Right atrium auricular region (tissue), 2 donors: ENCODE measurements at regions not wholly inside any gene's neighbourhood (a gene's known extent, or its start where the extent isn't known, plus 50 kb on each side); places are given as distances from the start of the nearest gene placed in this dataset.

Experiments
- DNase-seq: peaks from one replicate; pipeline ENCODE4 v3.0.0-alpha.2; 2019; ENCODE audit warnings: low spot score
- H3K27ac ChIP-seq, 2 donors: fragments of 200-600 bp; sonication (generic); 1 replicate in 1 of 2; 2 replicates in 1 of 2; pipeline ENCODE4 v1.5.1; 2016 to 2019
- H3K27me3 ChIP-seq, 2 donors: fragments of 200-600 bp; sonication (generic); one replicate each; pipeline versions ENCODE4 v1.5.1 to v1.6.0; 2017 to 2019
- H3K36me3 ChIP-seq: fragments of 200-600 bp; sonication (generic); one replicate; pipeline ENCODE4 v1.5.1; 2016
- H3K4me1 ChIP-seq, 2 donors: fragments of 200-600 bp; sonication (generic); one replicate each; pipeline versions ENCODE4 v1.5.1 to v1.6.0; 2017 to 2019
- H3K4me3 ChIP-seq, 2 donors: fragments of 200-600 bp; sonication (generic); 1 replicate in 1 of 2; 2 replicates in 1 of 2; pipeline ENCODE4 v1.5.1; 2017 to 2019; ENCODE audit warnings: mild to moderate bottlenecking in 1 of 2, moderate library complexity in 1 of 2
- H3K9me3 ChIP-seq, 2 donors: fragments of 200-600 bp; sonication (generic); one replicate each; pipeline ENCODE4 v1.5.1; 2019
- TF ChIP-seq, protein P1 (sequence below), 2 donors: fragments of 200-600 bp; sonication (generic); IDR thresholded peaks; one replicate each; pipeline ENCODE4 v1.5.1; 2019; ENCODE audit warnings: antibody characterized with exemption in 2 of 2

DNA sequence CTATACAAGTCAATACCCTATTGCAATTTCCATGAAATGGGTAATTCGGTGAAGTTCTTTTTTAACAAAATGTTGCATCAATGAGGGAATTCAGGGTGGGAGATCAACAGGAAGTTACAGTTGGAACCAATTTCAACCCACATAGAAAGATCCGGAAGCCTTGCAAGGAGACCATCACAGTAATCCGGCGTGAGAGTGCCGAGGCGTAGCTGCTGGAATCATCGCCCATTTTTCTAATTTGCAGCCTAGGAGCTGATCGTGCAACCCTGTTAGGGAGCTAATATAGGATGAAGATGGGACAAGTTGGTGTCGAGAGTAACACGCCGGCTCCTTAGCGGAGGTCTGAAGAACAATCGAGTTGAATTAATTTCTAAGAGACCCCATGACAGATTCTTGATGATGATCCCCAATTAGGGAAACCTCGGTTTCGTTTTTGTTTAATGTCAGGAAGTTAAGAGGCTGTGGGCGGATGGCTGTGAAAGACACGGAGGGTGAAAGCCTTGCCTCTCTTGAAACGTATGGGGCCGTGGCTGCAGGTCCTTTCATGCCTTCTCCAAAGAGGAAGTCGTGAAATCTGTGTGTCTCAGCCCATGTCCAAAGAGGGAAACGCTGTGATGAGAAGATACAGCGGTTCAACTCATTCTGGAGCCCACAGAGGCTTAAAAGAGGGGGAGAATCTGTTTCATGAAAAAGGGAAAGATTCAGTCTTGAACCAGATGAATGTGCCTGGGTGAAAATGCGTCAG lies 51.2 kb upstream of the CARD11 start:
- no peak overlapping the region for H3K27ac ChIP-seq
- H3K36me3 ChIP-seq: no peaks in the 10 kb centered on the region
- TF ChIP-seq, protein P1, sequence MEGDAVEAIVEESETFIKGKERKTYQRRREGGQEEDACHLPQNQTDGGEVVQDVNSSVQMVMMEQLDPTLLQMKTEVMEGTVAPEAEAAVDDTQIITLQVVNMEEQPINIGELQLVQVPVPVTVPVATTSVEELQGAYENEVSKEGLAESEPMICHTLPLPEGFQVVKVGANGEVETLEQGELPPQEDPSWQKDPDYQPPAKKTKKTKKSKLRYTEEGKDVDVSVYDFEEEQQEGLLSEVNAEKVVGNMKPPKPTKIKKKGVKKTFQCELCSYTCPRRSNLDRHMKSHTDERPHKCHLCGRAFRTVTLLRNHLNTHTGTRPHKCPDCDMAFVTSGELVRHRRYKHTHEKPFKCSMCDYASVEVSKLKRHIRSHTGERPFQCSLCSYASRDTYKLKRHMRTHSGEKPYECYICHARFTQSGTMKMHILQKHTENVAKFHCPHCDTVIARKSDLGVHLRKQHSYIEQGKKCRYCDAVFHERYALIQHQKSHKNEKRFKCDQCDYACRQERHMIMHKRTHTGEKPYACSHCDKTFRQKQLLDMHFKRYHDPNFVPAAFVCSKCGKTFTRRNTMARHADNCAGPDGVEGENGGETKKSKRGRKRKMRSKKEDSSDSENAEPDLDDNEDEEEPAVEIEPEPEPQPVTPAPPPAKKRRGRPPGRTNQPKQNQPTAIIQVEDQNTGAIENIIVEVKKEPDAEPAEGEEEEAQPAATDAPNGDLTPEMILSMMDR (IDR thresholded peaks at IDR 0.05): no peak
- H3K9me3 ChIP-seq: no peaks in the 10 kb centered on the region
- DNase-seq: no peak
- no peaks in the 10 kb centered on the region for H3K27me3 ChIP-seq
- no peak overlapping the region for H3K4me3 ChIP-seq
- no peaks in the 10 kb centered on the region for H3K4me1 ChIP-seq

DNA sequence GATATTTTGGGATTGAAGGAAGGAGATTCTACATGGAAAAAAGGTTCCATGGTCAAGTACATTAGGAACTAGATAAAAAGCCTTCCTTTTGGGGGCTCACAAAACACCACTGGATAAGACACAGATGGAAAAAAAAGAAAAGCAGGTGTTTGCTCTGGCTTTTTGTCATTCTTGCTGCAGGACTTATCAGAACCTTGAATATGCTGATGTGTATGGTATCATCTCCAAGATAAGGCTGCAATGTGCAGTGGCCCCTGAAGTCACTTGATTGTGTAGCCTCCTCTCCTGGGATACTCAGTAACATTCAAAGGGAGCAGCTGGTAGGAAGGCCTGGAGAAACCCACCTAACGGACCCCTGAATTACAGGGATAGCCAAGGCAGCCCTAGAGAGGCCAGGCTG lies 54.1 kb upstream of the CARD11 start:
- no peaks in the 10 kb centered on the region for H3K9me3 ChIP-seq
- TF ChIP-seq, protein P1 (IDR thresholded peaks at IDR 0.05): no peak
- H3K27me3 ChIP-seq: no peaks in the 10 kb centered on the region
- H3K27ac ChIP-seq: no peak overlapping the region
- no peak overlapping the region for H3K4me3 ChIP-seq
- H3K36me3 ChIP-seq: no peaks in the 10 kb centered on the region
- no peaks in the 10 kb centered on the region for H3K4me1 ChIP-seq
- no peak for DNase-seq

DNA sequence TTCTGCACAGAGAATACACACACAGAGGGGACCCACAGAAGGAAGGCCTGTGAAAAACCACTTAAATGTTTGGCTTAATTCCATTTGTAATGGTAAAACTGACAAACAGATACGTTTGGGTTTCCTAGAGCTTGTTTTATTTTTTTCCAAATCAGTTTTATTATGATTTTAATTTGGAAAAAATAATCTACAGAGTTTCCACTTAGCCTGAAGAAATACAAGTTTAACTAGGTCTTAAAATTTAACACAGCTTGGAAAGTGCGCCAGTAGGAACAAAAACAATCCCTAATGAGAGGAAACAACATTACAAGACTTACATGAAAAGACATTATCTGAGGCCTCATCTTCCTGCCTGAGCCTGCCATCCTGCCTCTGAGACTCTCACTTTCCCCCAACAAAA lies 58.5 kb upstream of the CARD11 start:
- Histone ChIP-seq H3K9me3 (no peaks in the 10 kb centered on the region), H3K4me1 (no peaks in the 10 kb centered on the region), H3K4me3 (no peak overlapping the region), H3K36me3 (no peaks in the 10 kb centered on the region), H3K27ac (no peak overlapping the region), H3K27me3 (no peaks in the 10 kb centered on the region)
- TF ChIP-seq, protein P1 (IDR thresholded peaks at IDR 0.05): no peak
- no peak for DNase-seq

DNA sequence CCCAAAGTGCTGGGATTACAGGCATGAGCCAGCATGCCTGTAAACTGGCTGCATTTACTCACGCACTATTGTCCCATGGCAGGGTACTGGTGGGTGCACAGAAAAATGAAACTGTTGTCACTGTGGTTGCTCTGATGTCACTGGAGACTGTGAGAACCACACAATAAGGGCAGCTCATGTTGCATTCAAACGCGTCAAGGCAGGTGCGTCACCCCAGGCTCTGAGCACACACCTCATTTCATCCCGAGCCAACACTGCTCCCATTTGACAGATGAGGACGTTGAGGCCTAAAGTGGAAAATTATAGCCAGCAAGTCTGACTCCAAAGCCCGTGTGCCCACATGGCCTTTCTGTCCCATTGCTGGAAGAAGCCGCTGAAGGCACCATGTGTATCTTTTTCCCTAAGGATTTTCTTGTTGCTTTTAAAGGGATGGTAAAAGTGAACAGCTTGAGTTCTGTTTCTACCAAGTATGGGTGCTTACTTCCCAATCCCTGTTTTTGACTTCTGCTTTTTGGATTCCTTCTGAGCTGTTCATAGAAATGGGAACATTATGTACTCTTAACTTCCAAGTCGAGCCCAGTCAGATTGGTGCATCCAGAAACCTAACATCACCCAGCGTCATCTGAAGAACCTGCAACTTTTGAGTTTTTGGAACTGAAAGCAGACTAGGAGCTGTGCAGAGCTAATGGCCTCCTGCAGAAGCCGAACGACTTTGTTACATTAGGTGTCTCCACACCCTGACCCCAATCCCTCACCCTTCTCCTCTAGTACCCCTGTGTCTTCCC lies 60.1 kb upstream of the CARD11 start:
- H3K4me1 ChIP-seq: no peaks in the 10 kb centered on the region
- no peak overlapping the region for H3K4me3 ChIP-seq
- H3K9me3 ChIP-seq: peaks cover 0 to 7% of the 10 kb centered on the region in 2 donors
- no peaks in the 10 kb centered on the region for H3K27me3 ChIP-seq
- DNase-seq: no peak
- H3K27ac ChIP-seq: no peak overlapping the region
- TF ChIP-seq, protein P1 (IDR thresholded peaks at IDR 0.05): no peak
- H3K36me3 ChIP-seq: no peaks in the 10 kb centered on the region

DNA sequence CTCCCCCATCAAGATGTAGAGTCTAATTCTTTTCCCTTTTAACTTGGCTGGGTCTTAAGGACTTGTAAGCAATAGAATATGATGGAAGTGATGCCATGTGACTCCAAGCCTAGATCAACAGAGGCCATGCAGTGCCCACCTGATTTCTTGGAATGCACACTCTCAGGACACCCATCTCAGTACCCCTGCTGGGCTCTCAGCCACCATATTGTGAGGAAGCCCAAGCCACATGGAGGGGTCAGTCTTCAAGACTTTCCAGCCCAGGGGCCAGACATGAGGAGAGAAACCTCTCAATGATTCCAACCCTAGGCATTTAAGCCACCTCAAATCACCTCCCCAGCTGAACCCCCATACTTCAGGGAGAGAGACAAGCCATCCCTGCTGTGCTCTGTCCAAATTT lies 62.2 kb upstream of the CARD11 start:
- DNase-seq: no peak
- TF ChIP-seq, protein P1 (IDR thresholded peaks at IDR 0.05): no peak
- Histone ChIP-seq H3K36me3 (no peaks in the 10 kb centered on the region), H3K27me3 (no peaks in the 10 kb centered on the region), H3K4me3 (no peak overlapping the region), H3K9me3 (peaks cover 0 to 7% of the 10 kb centered on the region in 2 donors), H3K4me1 (no peaks in the 10 kb centered on the region), H3K27ac (no peak overlapping the region)
